Neural cell (in vitro differentiated cells): ENCODE measurements at regions not wholly inside any gene's neighbourhood (a gene's known extent, or its start where the extent isn't known, plus 50 kb on each side); places are given as distances from the start of the nearest gene placed in this dataset.
"Not testable (repeated sequence)": the region's sequence is repeated elsewhere in the genome, so short reads cannot be mapped to it uniquely, and the experiment has no call there.

Experiments used
- H2AFZ ChIP-seq: fragments of 200-600, 300-800 bp; sonication (generic), shearing (Covaris generic); 2 replicates; pipeline ENCODE4 v1.6.0; 2014; ENCODE audit warnings: low read depth, mild to moderate bottlenecking, antibody characterized with exemption, low read length, moderate library complexity
- H3F3A ChIP-seq: fragments of 200-600 bp; shearing (Covaris generic); 2 replicates; pipeline ENCODE4 v1.6.1; 2016; ENCODE audit warnings: mild to moderate bottlenecking, moderate library complexity, mixed read lengths, antibody characterized with exemption, low read length; ENCODE audit not compliant: insufficient read depth, poor library complexity, severe bottlenecking
- H3K27ac ChIP-seq: fragments of 200-600, 300-800 bp; sonication (generic), shearing (Covaris generic); 2 replicates; pipeline ENCODE4 v1.5.1; 2014; ENCODE audit warnings: mild to moderate bottlenecking, low read length, moderate library complexity
- H3K27me3 ChIP-seq: fragments of 300-800, 200-600 bp; sonication (generic), shearing (Covaris generic); 2 replicates; pipeline ENCODE4 v1.6.0; 2014; ENCODE audit warnings: mild to moderate bottlenecking, low read depth, low read length, moderate library complexity; ENCODE audit not compliant: insufficient read depth
- H3K36me3 ChIP-seq: fragments of 300-800, 200-600 bp; sonication (generic), shearing (Covaris generic); 2 replicates; pipeline ENCODE4 v1.5.1; 2014; ENCODE audit warnings: mild to moderate bottlenecking, antibody characterized with exemption, low read length, moderate library complexity; ENCODE audit not compliant: insufficient read depth
- H3K4me2 ChIP-seq: fragments of 300-800, 200-600 bp; sonication (generic), shearing (Covaris generic); 2 replicates; pipeline ENCODE4 v1.6.0; 2014; ENCODE audit warnings: mild to moderate bottlenecking, low read length
- H3K4me3 ChIP-seq: fragments of 300-800, 200-600 bp; sonication (generic), shearing (Covaris generic); 2 replicates; pipeline ENCODE4 v1.5.1; 2014; ENCODE audit warnings: mild to moderate bottlenecking, low read length, moderate library complexity
- H3K79me2 ChIP-seq: fragments of 200-600 bp; shearing (Covaris generic); replicated peaks from 2 replicates; pipeline ENCODE4 v1.6.0; 2014; ENCODE audit warnings: mild to moderate bottlenecking, low read length, moderate library complexity; ENCODE audit not compliant: insufficient read depth
- H3K9ac ChIP-seq: fragments of 300-800, 200-600 bp; sonication (generic), shearing (Covaris generic); 2 replicates; pipeline ENCODE4 v1.6.1; 2016; ENCODE audit warnings: mild to moderate bottlenecking, low read length, mixed read lengths
- H3K9me2 ChIP-seq: fragments of 200-600 bp; shearing (Covaris generic); 2 replicates; pipeline ENCODE4 v1.6.1; 2016; ENCODE audit warnings: mild to moderate bottlenecking, low read length, mixed read lengths; ENCODE audit not compliant: insufficient read depth
- H3K9me3 ChIP-seq: fragments of 200-600, 300-800 bp; sonication (generic), shearing (Covaris generic); 2 replicates; pipeline ENCODE4 v1.6.1; 2016; ENCODE audit warnings: mild to moderate bottlenecking, mixed run types, low read length, moderate library complexity, mixed read lengths
- H4K20me1 ChIP-seq: fragments of 200-600 bp; shearing (Covaris generic); 2 replicates; pipeline ENCODE4 v1.6.1; 2016; ENCODE audit warnings: mild to moderate bottlenecking, mixed run types; ENCODE audit not compliant: insufficient read depth
- CTCF ChIP-seq: fragments of 450-650 bp; IDR thresholded peaks from 2 replicates; pipeline ENCODE4 v1.5.1; 2014; ENCODE audit warnings: antibody characterized with exemption, mild to moderate bottlenecking, moderate library complexity; ENCODE audit not compliant: poor library complexity, severe bottlenecking
- EP300 ChIP-seq: fragments of 450-650 bp; conservative IDR thresholded peaks from 2 replicates; pipeline ENCODE4 v1.6.1; 2014; ENCODE audit warnings: antibody characterized with exemption, mild to moderate bottlenecking, moderate library complexity; ENCODE audit not compliant: poor library complexity, severe bottlenecking
- EZH2 ChIP-seq: fragments of 200-600, 300-800 bp; shearing (Covaris generic), sonication (generic); IDR thresholded peaks from 2 replicates; pipeline ENCODE4 v1.6.1; 2014; ENCODE audit warnings: antibody characterized with exemption, low read length, borderline replicate concordance, mild to moderate bottlenecking; ENCODE audit not compliant: insufficient read depth, poor library complexity, severe bottlenecking
- MXI1 ChIP-seq: fragments of 450-650 bp; conservative IDR thresholded peaks from 2 replicates; pipeline ENCODE4 v1.6.1; 2014; ENCODE audit warnings: antibody characterized with exemption, mild to moderate bottlenecking; ENCODE audit not compliant: poor library complexity, severe bottlenecking
- POLR2AphosphoS5 ChIP-seq: IDR thresholded peaks from 2 replicates; pipeline ENCODE4 v1.6.1; 2012
- RAD21 ChIP-seq: fragments of 450-650 bp; conservative IDR thresholded peaks from 2 replicates; pipeline ENCODE4 v1.6.1; 2014; ENCODE audit warnings: antibody characterized with exemption, mild to moderate bottlenecking, moderate library complexity
- SMC3 ChIP-seq: fragments of 450-650 bp; conservative IDR thresholded peaks from 2 replicates; pipeline ENCODE4 v1.6.1; 2014; ENCODE audit warnings: antibody characterized with exemption, mild to moderate bottlenecking, moderate library complexity; ENCODE audit not compliant: poor library complexity
- TAF1 ChIP-seq: IDR thresholded peaks from 2 replicates; pipeline ENCODE4 v1.6.1; 2012; ENCODE audit warnings: low read depth
- TF ChIP-seq, protein P1 (sequence below): IDR thresholded peaks from 2 replicates; pipeline ENCODE4 v1.6.1; 2012; ENCODE audit warnings: borderline replicate concordance

DNA sequence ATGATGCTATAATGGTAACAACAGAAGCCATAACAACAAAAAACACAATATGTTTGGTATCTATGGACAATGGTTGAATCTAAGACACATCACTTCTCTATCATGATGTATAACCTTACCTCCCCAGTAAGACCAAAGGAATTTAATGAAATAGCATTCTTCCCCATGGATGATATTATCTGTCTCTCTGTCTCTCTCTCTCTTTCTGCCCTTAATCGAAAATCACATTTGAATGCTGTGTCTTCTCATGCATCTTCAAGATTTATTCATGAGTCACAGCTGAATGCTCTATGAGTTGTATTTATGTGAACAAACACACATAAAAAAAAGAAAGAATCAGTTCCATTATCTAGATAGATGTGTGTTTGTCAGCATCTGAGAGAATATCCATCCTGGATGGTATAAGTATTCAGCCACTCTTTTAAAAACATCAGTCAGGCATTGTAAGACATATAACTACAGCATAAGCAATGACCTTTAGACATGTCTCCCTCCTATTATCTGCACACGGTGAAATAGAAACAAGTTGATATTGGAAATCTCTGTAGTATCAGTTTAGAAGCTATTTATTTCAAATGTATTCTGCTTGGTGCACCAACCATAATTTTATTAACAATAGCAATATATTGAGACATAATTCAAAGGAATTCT lies 433.3 kb downstream of the TOX3 start:
- no peak for TF ChIP-seq CTCF
- TF ChIP-seq TAF1 = no peak
- TF ChIP-seq EP300 = no peak
- TF ChIP-seq POLR2AphosphoS5 = no peak
- TF ChIP-seq, protein P1, sequence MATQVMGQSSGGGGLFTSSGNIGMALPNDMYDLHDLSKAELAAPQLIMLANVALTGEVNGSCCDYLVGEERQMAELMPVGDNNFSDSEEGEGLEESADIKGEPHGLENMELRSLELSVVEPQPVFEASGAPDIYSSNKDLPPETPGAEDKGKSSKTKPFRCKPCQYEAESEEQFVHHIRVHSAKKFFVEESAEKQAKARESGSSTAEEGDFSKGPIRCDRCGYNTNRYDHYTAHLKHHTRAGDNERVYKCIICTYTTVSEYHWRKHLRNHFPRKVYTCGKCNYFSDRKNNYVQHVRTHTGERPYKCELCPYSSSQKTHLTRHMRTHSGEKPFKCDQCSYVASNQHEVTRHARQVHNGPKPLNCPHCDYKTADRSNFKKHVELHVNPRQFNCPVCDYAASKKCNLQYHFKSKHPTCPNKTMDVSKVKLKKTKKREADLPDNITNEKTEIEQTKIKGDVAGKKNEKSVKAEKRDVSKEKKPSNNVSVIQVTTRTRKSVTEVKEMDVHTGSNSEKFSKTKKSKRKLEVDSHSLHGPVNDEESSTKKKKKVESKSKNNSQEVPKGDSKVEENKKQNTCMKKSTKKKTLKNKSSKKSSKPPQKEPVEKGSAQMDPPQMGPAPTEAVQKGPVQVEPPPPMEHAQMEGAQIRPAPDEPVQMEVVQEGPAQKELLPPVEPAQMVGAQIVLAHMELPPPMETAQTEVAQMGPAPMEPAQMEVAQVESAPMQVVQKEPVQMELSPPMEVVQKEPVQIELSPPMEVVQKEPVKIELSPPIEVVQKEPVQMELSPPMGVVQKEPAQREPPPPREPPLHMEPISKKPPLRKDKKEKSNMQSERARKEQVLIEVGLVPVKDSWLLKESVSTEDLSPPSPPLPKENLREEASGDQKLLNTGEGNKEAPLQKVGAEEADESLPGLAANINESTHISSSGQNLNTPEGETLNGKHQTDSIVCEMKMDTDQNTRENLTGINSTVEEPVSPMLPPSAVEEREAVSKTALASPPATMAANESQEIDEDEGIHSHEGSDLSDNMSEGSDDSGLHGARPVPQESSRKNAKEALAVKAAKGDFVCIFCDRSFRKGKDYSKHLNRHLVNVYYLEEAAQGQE = no peak
- no peak for TF ChIP-seq MXI1
- TF ChIP-seq RAD21 = no peak
- no peak for TF ChIP-seq EZH2
- no peak for TF ChIP-seq SMC3
- H3K36me3 ChIP-seq = no peaks in the 10 kb centered on the region
- no peaks in the 10 kb centered on the region for H4K20me1 ChIP-seq
- no peaks in the 10 kb centered on the region for H3K79me2 ChIP-seq
- H3K4me2 ChIP-seq = no peak overlapping the region
- H3K27ac ChIP-seq = no peak overlapping the region
- no peak overlapping the region for H2AFZ ChIP-seq
- no peaks in the 10 kb centered on the region for H3F3A ChIP-seq
- H3K27me3 ChIP-seq = no peaks in the 10 kb centered on the region
- no peak overlapping the region for H3K9ac ChIP-seq
- no peaks in the 10 kb centered on the region for H3K9me3 ChIP-seq
- H3K9me2 ChIP-seq = no peaks in the 10 kb centered on the region
- H3K4me3 ChIP-seq = no peak overlapping the region

DNA sequence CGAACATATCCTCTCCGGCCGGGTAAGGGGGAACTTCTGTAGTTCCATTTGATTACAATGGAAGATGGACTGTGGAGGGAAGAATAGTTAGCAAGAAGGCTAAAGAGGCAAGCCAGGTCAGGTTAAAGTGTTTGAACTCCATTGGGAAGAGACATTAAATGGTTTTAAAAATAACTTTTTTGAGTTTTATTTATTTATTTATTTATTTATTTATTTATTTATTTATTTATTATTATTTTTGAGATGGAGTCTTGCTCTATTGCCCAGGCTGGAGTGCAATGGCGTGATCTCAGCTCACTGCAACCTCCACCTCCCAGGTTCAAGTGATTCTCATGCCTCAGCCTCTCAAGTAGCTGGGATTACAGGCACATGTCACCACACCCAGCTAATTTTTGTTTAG lies 441.9 kb downstream of the TOX3 start:
- H3F3A ChIP-seq, H3K27ac ChIP-seq, H3K4me3 ChIP-seq, H3K9me3 ChIP-seq, H3K27me3 ChIP-seq, H4K20me1 ChIP-seq, H3K79me2 ChIP-seq, H3K4me2 ChIP-seq, H3K9ac ChIP-seq, H3K9me2 ChIP-seq, H2AFZ ChIP-seq, H3K36me3 ChIP-seq: not testable (repeated sequence)

DNA sequence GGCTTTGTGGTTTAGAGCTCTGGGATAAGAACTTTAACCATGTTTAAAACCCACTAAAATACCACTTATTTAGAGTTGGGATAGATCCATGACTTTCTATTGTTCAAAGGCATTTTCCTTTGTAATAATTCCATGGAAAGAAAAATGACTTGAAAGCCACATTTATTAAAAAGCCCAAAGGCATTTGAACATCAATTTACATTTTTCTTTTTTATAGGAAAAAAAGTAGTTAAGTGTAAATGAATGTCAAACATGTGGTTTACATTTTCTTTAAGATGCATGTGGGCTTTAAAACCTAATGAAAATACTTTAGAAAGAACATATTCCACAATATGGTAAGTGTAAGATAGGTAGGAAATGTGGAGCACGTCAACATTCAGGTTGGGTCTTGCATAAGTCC lies 443.2 kb downstream of the TOX3 start:
- Histone ChIP-seq H3K36me3 (no peaks in the 10 kb centered on the region), H3K79me2 (no peaks in the 10 kb centered on the region), H3K9me2 (no peaks in the 10 kb centered on the region), H3K27me3 (no peaks in the 10 kb centered on the region), H2AFZ (no peak overlapping the region), H3K9me3 (no peaks in the 10 kb centered on the region), H3K4me3 (no peak overlapping the region), H3K4me2 (no peak overlapping the region), H3F3A (no peaks in the 10 kb centered on the region), H3K9ac (no peak overlapping the region), H3K27ac (no peak overlapping the region), H4K20me1 (no peaks in the 10 kb centered on the region)
- TF ChIP-seq CTCF (no peak), MXI1 (no peak), POLR2AphosphoS5 (no peak), RAD21 (no peak)
